ENCODE measurements at regions not wholly inside any gene's neighbourhood (a gene's known extent, or its start where the extent isn't known, plus 50 kb on each side); places are given as distances from the start of the nearest gene placed in this dataset.

GRCh38 chr5:4144411-4145007 lies 548.9 kb downstream of the IRX1 start:
- no peak for TF ChIP-seq CTCF (IDR thresholded peaks at IDR 0.05)
- no peak for TF ChIP-seq ZFX (IDR thresholded peaks at IDR 0.05; ENCODE audit: borderline replicate concordance)

Data from 22Rv1 (cell line).